HG03575 (cell line): ENCODE measurements at regions not wholly inside any gene's neighbourhood (a gene's known extent, or its start where the extent isn't known, plus 50 kb on each side); places are given as distances from the start of the nearest gene placed in this dataset.

ENCODE experiments used
- ATAC-seq: cut with Tn5 transposase; IDR thresholded peaks from one replicate; pipeline ENCODE4 v1.9.1; 2021; ENCODE audit not compliant: unreplicated experiment, insufficient number of reproducible peaks, low FRiP score; ENCODE audit errors: extremely low read depth

GRCh38 chr10:121007264-121007663 lies 156.1 kb downstream of the WDR11 start:
- ATAC-seq: no peak

DNA sequence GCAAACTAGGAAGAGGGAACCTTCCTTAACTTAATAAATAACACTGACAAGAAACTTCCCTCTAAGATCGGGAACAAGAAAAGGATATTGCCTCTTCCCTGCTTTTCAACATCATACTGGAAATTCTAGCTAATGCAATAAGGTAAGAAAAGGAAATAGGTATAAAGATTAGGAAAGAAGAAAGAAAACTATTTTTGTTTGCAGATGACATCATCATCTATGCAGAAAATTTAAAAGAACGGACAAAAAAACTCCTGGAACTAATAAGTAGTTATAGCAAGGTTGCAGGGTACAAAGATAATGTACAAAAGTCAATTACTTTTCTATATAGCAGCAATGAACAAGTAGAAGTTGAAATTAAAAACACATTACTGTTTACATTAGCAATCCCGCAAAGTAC lies 164.8 kb downstream of the WDR11 start:
- no peak for ATAC-seq

DNA sequence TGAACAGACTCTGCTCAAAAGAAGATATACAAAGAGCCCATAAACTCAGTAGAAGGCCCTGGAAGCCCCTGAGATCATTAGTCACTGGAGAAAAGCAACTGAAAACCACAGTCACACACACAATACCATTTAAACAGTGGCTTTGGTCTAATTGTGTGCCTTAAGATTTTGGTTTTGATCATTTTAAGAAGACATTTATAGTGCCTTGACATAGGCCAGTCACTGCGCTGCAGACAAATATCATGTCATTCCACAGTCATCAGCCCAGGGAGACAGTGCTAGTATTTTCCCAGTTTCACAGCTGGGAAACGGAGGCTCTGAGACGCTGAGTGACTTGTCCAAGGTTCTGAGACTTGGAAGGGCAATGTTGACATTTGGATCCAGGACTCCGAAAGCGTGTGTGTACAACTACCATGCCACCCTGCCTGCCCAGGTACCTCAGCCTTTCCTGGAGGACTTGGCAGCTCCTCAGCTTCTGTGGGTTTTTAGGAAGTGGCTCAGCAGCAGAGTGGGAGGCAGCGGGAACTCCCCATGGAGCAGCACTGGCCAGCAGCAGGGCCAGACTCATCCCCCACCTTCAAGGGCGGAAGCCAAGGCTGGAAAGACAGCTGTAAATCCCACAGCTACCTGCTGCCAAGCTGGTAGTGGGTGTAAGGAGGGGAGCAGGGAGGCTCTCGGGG lies 173.9 kb downstream of the WDR11 start:
- ATAC-seq: no peak

- ATAC-seq: no peak
Observed at GRCh38 chr10:121025731-121026130, 174.6 kb downstream of the WDR11 start.

GRCh38 chr10:121027371-121027770 lies 176.2 kb downstream of the WDR11 start:
- no peak for ATAC-seq

GRCh38 chr10:121032460-121032859 lies 181.3 kb downstream of the WDR11 start:
- no peak for ATAC-seq

DNA sequence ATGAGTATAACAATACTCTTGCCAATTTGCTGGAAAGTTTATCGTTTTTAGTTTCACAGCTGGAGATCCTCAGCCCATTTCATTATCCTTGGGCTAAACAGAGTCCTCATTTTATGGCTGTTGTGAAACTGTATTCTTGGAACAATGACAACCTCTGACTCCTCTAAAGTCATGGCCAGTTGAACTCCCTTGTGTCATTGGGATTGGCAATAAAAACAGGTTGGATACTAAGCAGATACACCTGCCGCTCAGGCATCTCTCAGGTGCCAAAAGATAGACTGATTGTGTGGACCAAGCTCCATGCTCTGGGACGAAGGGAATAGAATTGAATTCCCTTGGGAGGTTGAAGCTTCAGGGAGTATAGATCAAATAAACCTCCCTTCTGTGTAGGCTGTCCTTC lies 182.2 kb downstream of the WDR11 start:
- no peak for ATAC-seq

- ATAC-seq: no peak
Observed at GRCh38 chr10:121036431-121036830, 185.3 kb downstream of the WDR11 start.

DNA sequence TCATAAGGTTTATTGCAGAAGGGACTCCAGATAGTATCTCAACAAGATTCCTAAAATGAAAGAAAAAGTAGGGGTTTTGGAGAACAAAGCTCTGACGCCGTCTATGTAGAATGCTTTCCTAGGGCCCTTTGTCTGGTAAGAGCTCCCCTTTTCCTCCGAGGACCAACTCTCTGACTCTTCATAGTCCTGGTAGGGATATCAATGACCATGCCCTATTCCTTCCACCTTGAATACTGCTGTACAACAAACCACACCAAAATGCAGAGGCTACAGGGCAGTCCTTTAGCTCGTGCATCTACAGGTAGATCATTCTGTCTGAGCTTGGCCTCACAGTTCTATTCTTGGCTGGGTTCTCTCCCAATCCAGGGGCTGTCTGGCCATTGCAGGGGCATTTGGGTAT lies 190.3 kb downstream of the WDR11 start:
- no peak for ATAC-seq

GRCh38 chr10:121041906-121042305 lies 190.7 kb downstream of the WDR11 start:
- ATAC-seq: no peak

GRCh38 chr10:121042342-121042741 lies 191.2 kb downstream of the WDR11 start:
- ATAC-seq: no peak

- ATAC-seq: no peak
Observed at GRCh38 chr10:121043124-121043849, 192.1 kb downstream of the WDR11 start.

DNA sequence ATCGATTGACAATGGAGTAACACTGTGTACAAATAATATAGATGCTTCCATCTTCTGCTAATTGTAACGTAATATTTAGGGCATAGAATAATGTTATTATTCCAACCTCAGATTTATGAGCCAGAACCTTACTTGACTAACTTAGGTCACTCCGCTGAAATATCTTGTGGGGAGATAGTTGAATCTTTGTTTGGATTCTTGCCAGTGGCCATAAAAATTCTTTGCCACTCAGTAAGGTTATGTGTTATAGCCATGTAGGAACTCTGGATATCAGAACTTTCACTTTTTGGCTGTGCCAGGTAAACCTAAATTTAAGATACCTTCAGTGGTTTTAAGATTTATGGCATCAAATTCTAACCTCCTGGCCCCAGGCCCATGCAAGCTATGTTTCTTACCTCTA lies 197.6 kb downstream of the WDR11 start:
- ATAC-seq: no peak

DNA sequence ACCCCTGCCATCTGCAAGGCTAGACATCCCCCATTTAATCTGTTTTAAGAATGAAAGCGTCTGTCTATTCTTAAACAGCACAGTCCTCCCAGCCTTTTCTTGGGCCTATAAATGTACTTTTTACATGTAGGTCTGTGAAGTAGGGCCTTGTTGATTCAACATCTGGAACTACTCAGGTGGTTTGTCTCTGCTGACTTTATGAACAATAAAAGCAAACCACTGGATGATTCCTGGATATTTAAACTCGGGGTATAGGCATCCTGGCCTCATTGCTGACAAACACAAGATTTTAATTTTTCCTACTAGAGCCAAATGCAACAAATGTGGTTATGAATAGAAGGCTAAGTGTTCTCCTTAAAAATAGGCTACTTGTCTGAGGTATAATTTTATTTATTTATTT lies 198.3 kb downstream of the WDR11 start:
- ATAC-seq: no peak

GRCh38 chr10:121049923-121050322 lies 198.8 kb downstream of the WDR11 start:
- ATAC-seq: no peak

GRCh38 chr10:121051171-121051570 lies 200.0 kb downstream of the WDR11 start:
- no peak for ATAC-seq

- no peak for ATAC-seq
Observed at GRCh38 chr10:121051696-121052279, 200.6 kb downstream of the WDR11 start.

- ATAC-seq: no peak
Observed at GRCh38 chr10:121053151-121053550, 202.0 kb downstream of the WDR11 start.

- no peak for ATAC-seq
Observed at GRCh38 chr10:121054874-121055273, 203.7 kb downstream of the WDR11 start.

- no peak for ATAC-seq
Observed at GRCh38 chr10:121057269-121057668, 206.1 kb downstream of the WDR11 start.
